ENCODE measurements at regions not wholly inside any gene's neighbourhood (a gene's known extent, or its start where the extent isn't known, plus 50 kb on each side); places are given as distances from the start of the nearest gene placed in this dataset.
"Not testable (repeated sequence)": the region's sequence is repeated elsewhere in the genome, so short reads cannot be mapped to it uniquely, and the experiment has no call there.

DNA sequence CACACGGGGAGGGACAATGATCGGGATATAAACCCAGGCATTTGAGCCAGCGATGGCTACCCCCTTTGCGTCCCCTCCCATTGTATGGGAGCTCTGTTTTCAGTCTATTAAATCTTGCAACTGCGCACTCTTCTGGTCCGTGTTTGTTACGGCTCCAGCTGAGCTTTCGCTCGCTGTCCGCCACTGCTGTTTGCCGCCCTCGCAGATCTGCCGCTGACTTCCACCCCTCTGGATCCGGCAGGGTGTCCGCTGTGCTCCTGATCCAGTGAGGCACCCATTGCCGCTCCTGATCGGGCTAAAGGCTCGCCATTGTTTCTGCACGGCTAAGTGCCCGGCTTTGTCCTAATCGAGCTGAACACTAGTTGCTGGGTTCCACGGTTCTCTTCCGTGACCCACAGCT lies 87.3 kb downstream of the ASB1 start:
- not testable (repeated sequence) for TF ChIP-seq CTCF (IDR thresholded peaks at IDR 0.05); SIN3A (IDR thresholded peaks at IDR 0.05; ENCODE audit: borderline replicate concordance, insufficient read depth, low read depth, low read length); POLR2AphosphoS5 (IDR thresholded peaks at IDR 0.05; ENCODE audit: low read depth, low read length)
